Liver (tissue), 7 donors: ENCODE measurements at regions not wholly inside any gene's neighbourhood (a gene's known extent, or its start where the extent isn't known, plus 50 kb on each side); places are given as distances from the start of the nearest gene placed in this dataset.

ENCODE experiments used
- DNase-seq: peaks from one replicate; pipeline ENCODE4 v3.0.0-alpha.2; 2017; ENCODE audit warnings: low spot score
- H3K27ac ChIP-seq, 2 donors: one replicate each; pipeline ENCODE4 v1.7.0; 2013; ENCODE audit warnings: inconsistent platforms in 2 of 2, low read length in 2 of 2, control low read depth in 1 of 2, low read depth in 1 of 2, mild to moderate bottlenecking in 1 of 2
- H3K27me3 ChIP-seq, 4 donors: one replicate each; pipeline versions ENCODE4 v1.6.1 to v1.7.0; 2013; ENCODE audit warnings: low read length in 3 of 4, inconsistent platforms in 1 of 4, mild to moderate bottlenecking in 1 of 4, moderate library complexity in 1 of 4; ENCODE audit not compliant: control insufficient read depth in 4 of 4, insufficient read depth in 4 of 4
- H3K36me3 ChIP-seq, 4 donors: one replicate each; pipeline versions ENCODE4 v1.6.1 to v1.7.0; 2013; ENCODE audit warnings: low read length in 3 of 4, mild to moderate bottlenecking in 3 of 4, low read depth in 1 of 4, moderate library complexity in 1 of 4; ENCODE audit not compliant: control insufficient read depth in 4 of 4, insufficient read depth in 3 of 4
- H3K4me1 ChIP-seq, 4 donors: one replicate each; pipeline versions ENCODE4 v1.6.1 to v1.7.0; 2013; ENCODE audit warnings: low read length in 3 of 4, mild to moderate bottlenecking in 3 of 4, moderate library complexity in 1 of 4; ENCODE audit not compliant: control insufficient read depth in 4 of 4, insufficient read depth in 4 of 4
- H3K4me3 ChIP-seq, 3 donors: one replicate each; pipeline versions ENCODE4 v1.6.1 to v1.7.0; 2013; ENCODE audit warnings: low read length in 3 of 3, control low read depth in 1 of 3, low read depth in 1 of 3, mild to moderate bottlenecking in 1 of 3
- H3K9ac ChIP-seq, 2 donors: one replicate each; pipeline ENCODE4 v1.7.0; 2013; ENCODE audit warnings: low read length in 2 of 2, mild to moderate bottlenecking in 2 of 2, moderate library complexity in 2 of 2, control low read depth in 1 of 2, low read depth in 1 of 2
- H3K9me3 ChIP-seq, 4 donors: one replicate each; pipeline versions ENCODE4 v1.6.1 to v1.7.0; 2013; ENCODE audit warnings: low read length in 3 of 4; ENCODE audit not compliant: control insufficient read depth in 4 of 4
- FOXA1 ChIP-seq: IDR thresholded peaks from 2 replicates; pipeline ENCODE4 v1.6.1; 2016; ENCODE audit warnings: antibody characterized with exemption
- FOXA2 ChIP-seq: IDR thresholded peaks from 2 replicates; pipeline ENCODE4 v1.6.1; 2016; ENCODE audit warnings: antibody characterized with exemption
- HNF4A ChIP-seq, 2 donors: conservative IDR thresholded peaks; 2 replicates each; pipeline ENCODE4 v1.6.1; 2016; ENCODE audit warnings: antibody characterized with exemption in 2 of 2, mild to moderate bottlenecking in 2 of 2
- HNF4G ChIP-seq: IDR thresholded peaks from 2 replicates; pipeline ENCODE4 v1.6.1; 2016; ENCODE audit warnings: antibody characterized with exemption
- JUND ChIP-seq, 2 donors: IDR thresholded peaks; 2 replicates each; pipeline ENCODE4 v1.6.1; 2016; ENCODE audit warnings: antibody characterized with exemption in 2 of 2
- NR2F2 ChIP-seq: IDR thresholded peaks from 2 replicates; pipeline ENCODE4 v1.6.1; 2016; ENCODE audit warnings: antibody characterized with exemption
- REST ChIP-seq: IDR thresholded peaks from 2 replicates; pipeline ENCODE4 v1.6.1; 2016; ENCODE audit warnings: antibody characterized with exemption, mild to moderate bottlenecking
- YY1 ChIP-seq: IDR thresholded peaks from 2 replicates; pipeline ENCODE4 v1.6.1; 2016; ENCODE audit warnings: antibody characterized with exemption, mild to moderate bottlenecking
- WGBS: extraction: QIAGEN DNeasy Blood & Tissue Kit; methylation state at CpG from one replicate; pipeline ENCODE4 v1.1.7; 2013; 5-methylcytosine and 5-hydroxymethylcytosine counted together
- TF ChIP-seq, protein P1 (sequence below): IDR thresholded peaks from 2 replicates; pipeline ENCODE4 v1.6.1; 2016; ENCODE audit warnings: antibody characterized with exemption
- donor health status: healthy.
- donor health status: healthy.
- donor health status: healthy.
- donor health status: healthy.

DNA sequence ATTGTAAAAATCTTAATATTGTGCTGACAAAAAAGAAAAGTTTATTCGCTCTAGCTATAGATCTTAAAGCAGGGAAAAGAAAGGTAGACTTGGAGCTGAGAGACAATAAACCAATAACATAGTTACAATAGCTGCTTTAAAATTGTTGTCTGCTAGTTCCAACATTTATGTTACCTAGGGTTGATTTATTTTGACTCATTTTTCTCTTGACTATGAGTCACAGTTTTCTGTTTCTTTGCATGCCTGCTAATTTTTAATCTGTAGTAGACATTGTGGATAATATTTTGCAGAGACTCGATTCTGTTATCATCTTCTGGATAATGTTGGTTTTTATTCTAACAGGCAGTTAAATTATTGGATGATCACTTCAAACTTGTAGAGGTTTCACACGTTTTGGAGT, 83.1 kb upstream of the TRPC6 start (continued):
- TF ChIP-seq REST, result no peak
- TF ChIP-seq HNF4G, result no peak
- no peak for TF ChIP-seq NR2F2
- TF ChIP-seq YY1, result no peak
- no peak for TF ChIP-seq FOXA2
- TF ChIP-seq JUND (IDR thresholded peaks at IDR 0.05), result no peak
- no peak for TF ChIP-seq HNF4A (conservative IDR thresholded peaks at IDR 0.05)

DNA sequence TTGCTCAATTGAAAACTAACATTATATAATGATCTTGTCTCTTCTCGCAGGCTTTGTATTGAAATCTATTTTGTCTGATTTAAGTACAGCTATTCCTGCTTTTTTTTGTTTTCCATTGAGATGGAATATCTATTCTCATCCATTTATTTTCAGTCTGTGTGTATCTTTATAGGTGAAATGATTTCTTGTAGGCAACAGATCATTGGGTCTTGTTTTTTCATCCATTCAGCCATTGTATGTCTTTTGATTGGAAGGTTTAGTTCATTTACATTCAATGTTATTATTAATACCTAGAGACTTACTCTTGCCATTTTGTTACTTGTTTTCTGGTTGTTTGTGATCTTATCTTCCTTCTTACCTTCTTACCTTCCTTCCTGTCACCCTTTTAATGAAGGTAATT, 77.8 kb upstream of the TRPC6 start:
- no peak overlapping the region for H3K27ac ChIP-seq
- H3K4me3 ChIP-seq, result no peak overlapping the region
- H3K9me3 ChIP-seq, result no peaks in the 10 kb centered on the region
- WGBS, result 85% methylated on average over 1 of the region's 1 CpG
- H3K9ac ChIP-seq, result no peak overlapping the region
- H3K27me3 ChIP-seq, result no peaks in the 10 kb centered on the region
- no peaks in the 10 kb centered on the region for H3K4me1 ChIP-seq
- no peaks in the 10 kb centered on the region for H3K36me3 ChIP-seq
- no peak for DNase-seq
- no peak for TF ChIP-seq FOXA1
- TF ChIP-seq HNF4A (conservative IDR thresholded peaks at IDR 0.05), result no peak
- TF ChIP-seq FOXA2, result no peak
- TF ChIP-seq, protein P1, sequence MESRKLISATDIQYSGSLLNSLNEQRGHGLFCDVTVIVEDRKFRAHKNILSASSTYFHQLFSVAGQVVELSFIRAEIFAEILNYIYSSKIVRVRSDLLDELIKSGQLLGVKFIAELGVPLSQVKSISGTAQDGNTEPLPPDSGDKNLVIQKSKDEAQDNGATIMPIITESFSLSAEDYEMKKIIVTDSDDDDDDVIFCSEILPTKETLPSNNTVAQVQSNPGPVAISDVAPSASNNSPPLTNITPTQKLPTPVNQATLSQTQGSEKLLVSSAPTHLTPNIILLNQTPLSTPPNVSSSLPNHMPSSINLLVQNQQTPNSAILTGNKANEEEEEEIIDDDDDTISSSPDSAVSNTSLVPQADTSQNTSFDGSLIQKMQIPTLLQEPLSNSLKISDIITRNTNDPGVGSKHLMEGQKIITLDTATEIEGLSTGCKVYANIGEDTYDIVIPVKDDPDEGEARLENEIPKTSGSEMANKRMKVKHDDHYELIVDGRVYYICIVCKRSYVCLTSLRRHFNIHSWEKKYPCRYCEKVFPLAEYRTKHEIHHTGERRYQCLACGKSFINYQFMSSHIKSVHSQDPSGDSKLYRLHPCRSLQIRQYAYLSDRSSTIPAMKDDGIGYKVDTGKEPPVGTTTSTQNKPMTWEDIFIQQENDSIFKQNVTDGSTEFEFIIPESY, result no peak
